ENCODE measurements at regions not wholly inside any gene's neighbourhood (a gene's known extent, or its start where the extent isn't known, plus 50 kb on each side); places are given as distances from the start of the nearest gene placed in this dataset. TPM values are rescaled to one million over a fixed set of nuclear protein-coding genes. Genes with fewer than 3 reads are reported as not detected.
A peak's percentile ranks its signal among the peaks of the same experiment; 100 is the strongest.
"Not testable (repeated sequence)": the region's sequence is repeated elsewhere in the genome, so short reads cannot be mapped to it uniquely, and the experiment has no call there.

- H3F3A ChIP-seq (ENCODE audit: insufficient read depth): no peaks in the 10 kb centered on the region
- H3K36me3 ChIP-seq (ENCODE audit: low read depth): no peaks in the 10 kb centered on the region
- no peaks in the 10 kb centered on the region for H3K9me2 ChIP-seq (ENCODE audit: insufficient read depth)
- H3K79me2 ChIP-seq (ENCODE audit: insufficient read depth): no peaks in the 10 kb centered on the region
- in situ Hi-C loops (cut with MboI): no loop called here
- peak; percentile 6 for DNase-seq
- no peak overlapping the region for H3K4me2 ChIP-seq (ENCODE audit: unreplicated experiment)
- H3K9ac ChIP-seq: no peak overlapping the region
- WGBS, 2 experiments (ENCODE audit: low coverage in 1 of 2, low lambda C conversion rate in 2 of 2, missing lambda C conversion rate in 2 of 2): 91 to 93% methylated on average over 2 of the region's 2 CpGs
- H3K4me1 ChIP-seq (ENCODE audit: insufficient read depth): no peaks in the 10 kb centered on the region
- no peak for TF ChIP-seq EZH2phosphoT487 (IDR thresholded peaks at IDR 0.05; ENCODE audit: insufficient read depth, low read depth)
- no peak for TF ChIP-seq EZH2 (IDR thresholded peaks at IDR 0.05; ENCODE audit: insufficient read depth, poor library complexity, severe bottlenecking)
- no peak overlapping the region for H2AFZ ChIP-seq
- H3K9me3 ChIP-seq (ENCODE audit: low read depth): no peaks in the 10 kb centered on the region
- H3K27me3 ChIP-seq (replicated peaks; ENCODE audit: insufficient read depth): no peaks in the 10 kb centered on the region
- no peak overlapping the region for H3K4me3 ChIP-seq
- no peak overlapping the region for H3K27ac ChIP-seq
- H4K20me1 ChIP-seq (ENCODE audit: insufficient read depth): no peaks in the 10 kb centered on the region
Observed at GRCh38 chr6:15184441-15184861, 61.4 kb upstream of the JARID2 start.

GRCh38 chr6:15185111-15185510 lies 60.8 kb upstream of the JARID2 start:
- 89 to 91% methylated on average over 4 to 8 of the region's 8 CpGs for WGBS, 2 experiments (ENCODE audit: low coverage in 1 of 2, low lambda C conversion rate in 2 of 2, missing lambda C conversion rate in 2 of 2)
- in situ Hi-C loops (cut with MboI); H4K20me1 ChIP-seq (ENCODE audit: insufficient read depth): not testable (repeated sequence)

GRCh38 chr6:15193451-15193850 lies 52.4 kb upstream of the JARID2 start:
- H3K27me3 ChIP-seq (replicated peaks; ENCODE audit: insufficient read depth); H3F3A ChIP-seq (ENCODE audit: insufficient read depth); H3K27ac ChIP-seq; H4K20me1 ChIP-seq (ENCODE audit: insufficient read depth); H3K4me3 ChIP-seq; H3K9me2 ChIP-seq (ENCODE audit: insufficient read depth); DNase-seq; H3K4me2 ChIP-seq (ENCODE audit: unreplicated experiment); H3K4me1 ChIP-seq (ENCODE audit: insufficient read depth); H3K9ac ChIP-seq; H3K9me3 ChIP-seq (ENCODE audit: low read depth); H3K79me2 ChIP-seq (ENCODE audit: insufficient read depth); in situ Hi-C loops (cut with MboI); H2AFZ ChIP-seq; H3K36me3 ChIP-seq (ENCODE audit: low read depth): not testable (repeated sequence)
- 84% methylated on average over 10 of the region's 10 CpGs for WGBS, 2 experiments (ENCODE audit: low coverage in 1 of 2, low lambda C conversion rate in 2 of 2, missing lambda C conversion rate in 2 of 2)

More at GRCh38 chr6:15185111-15185510, 60.8 kb upstream of the JARID2 start:
- DNase-seq; H3K27ac ChIP-seq; H3K4me2 ChIP-seq (ENCODE audit: unreplicated experiment); H3K9me2 ChIP-seq (ENCODE audit: insufficient read depth); H3K27me3 ChIP-seq (replicated peaks; ENCODE audit: insufficient read depth); H3K4me1 ChIP-seq (ENCODE audit: insufficient read depth); H3K4me3 ChIP-seq; H3K9me3 ChIP-seq (ENCODE audit: low read depth); H3K79me2 ChIP-seq (ENCODE audit: insufficient read depth); H2AFZ ChIP-seq; H3F3A ChIP-seq (ENCODE audit: insufficient read depth); H3K36me3 ChIP-seq (ENCODE audit: low read depth); H3K9ac ChIP-seq: not testable (repeated sequence)

GRCh38 chr6:15194453-15194852 lies 51.4 kb upstream of the JARID2 start:
- Histone ChIP-seq H3K4me3 (no peak overlapping the region), H3K9me2 (ENCODE audit: insufficient read depth) (no peaks in the 10 kb centered on the region), H3K36me3 (ENCODE audit: low read depth) (no peaks in the 10 kb centered on the region), H3K4me1 (ENCODE audit: insufficient read depth) (no peaks in the 10 kb centered on the region), H3K9ac (no peak overlapping the region), H3K79me2 (ENCODE audit: insufficient read depth) (no peaks in the 10 kb centered on the region), H3K27ac (no peak overlapping the region), H4K20me1 (ENCODE audit: insufficient read depth) (no peaks in the 10 kb centered on the region), H3K9me3 (ENCODE audit: low read depth) (no peaks in the 10 kb centered on the region), H3K4me2 (ENCODE audit: unreplicated experiment) (no peak overlapping the region), H3K27me3 (replicated peaks; ENCODE audit: insufficient read depth) (no peaks in the 10 kb centered on the region), H3F3A (ENCODE audit: insufficient read depth) (no peaks in the 10 kb centered on the region), H2AFZ (no peak overlapping the region)
- in situ Hi-C loops (cut with MboI): no loop called here
- TF ChIP-seq EZH2phosphoT487 (IDR thresholded peaks at IDR 0.05; ENCODE audit: insufficient read depth, low read depth) (no peak), EZH2 (IDR thresholded peaks at IDR 0.05; ENCODE audit: insufficient read depth, poor library complexity, severe bottlenecking) (no peak)
- no peak for DNase-seq
- 97 to 98% methylated on average over 4 of the region's 4 CpGs for WGBS, 2 experiments (ENCODE audit: low coverage in 1 of 2, low lambda C conversion rate in 2 of 2, missing lambda C conversion rate in 2 of 2)

Small RNA genes lying in the stretch of these regions (small RNA-seq; reads per million reads assigned to genes)
- not detected for gene RN7SL332P (ENCODE audit: low read depth, low replicate concordance)
- not detected for gene RNU6-793P (ENCODE audit: low read depth, low replicate concordance)

Measured in GM23248 (cell line).